ENCODE measurements at regions not wholly inside any gene's neighbourhood (a gene's known extent, or its start where the extent isn't known, plus 50 kb on each side); places are given as distances from the start of the nearest gene placed in this dataset.

GRCh38 chr4:188295899-188296298 is 156.7 kb downstream of the TRIML1 start:
- TF ChIP-seq, protein P1, sequence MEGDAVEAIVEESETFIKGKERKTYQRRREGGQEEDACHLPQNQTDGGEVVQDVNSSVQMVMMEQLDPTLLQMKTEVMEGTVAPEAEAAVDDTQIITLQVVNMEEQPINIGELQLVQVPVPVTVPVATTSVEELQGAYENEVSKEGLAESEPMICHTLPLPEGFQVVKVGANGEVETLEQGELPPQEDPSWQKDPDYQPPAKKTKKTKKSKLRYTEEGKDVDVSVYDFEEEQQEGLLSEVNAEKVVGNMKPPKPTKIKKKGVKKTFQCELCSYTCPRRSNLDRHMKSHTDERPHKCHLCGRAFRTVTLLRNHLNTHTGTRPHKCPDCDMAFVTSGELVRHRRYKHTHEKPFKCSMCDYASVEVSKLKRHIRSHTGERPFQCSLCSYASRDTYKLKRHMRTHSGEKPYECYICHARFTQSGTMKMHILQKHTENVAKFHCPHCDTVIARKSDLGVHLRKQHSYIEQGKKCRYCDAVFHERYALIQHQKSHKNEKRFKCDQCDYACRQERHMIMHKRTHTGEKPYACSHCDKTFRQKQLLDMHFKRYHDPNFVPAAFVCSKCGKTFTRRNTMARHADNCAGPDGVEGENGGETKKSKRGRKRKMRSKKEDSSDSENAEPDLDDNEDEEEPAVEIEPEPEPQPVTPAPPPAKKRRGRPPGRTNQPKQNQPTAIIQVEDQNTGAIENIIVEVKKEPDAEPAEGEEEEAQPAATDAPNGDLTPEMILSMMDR (IDR thresholded peaks at IDR 0.05), result no peak
- no peak for TF ChIP-seq EP300 (IDR thresholded peaks at IDR 0.05)
